ENCODE measurements at regions not wholly inside any gene's neighbourhood (a gene's known extent, or its start where the extent isn't known, plus 50 kb on each side); places are given as distances from the start of the nearest gene placed in this dataset.
A peak's percentile ranks its signal among the peaks of the same experiment; 100 is the strongest.

GRCh38 chr2:120578576-120579352, 156.9 kb upstream of the GLI2 start:
- no peaks in the 10 kb centered on the region for H3K36me3 ChIP-seq (ENCODE audit: control insufficient read depth, low read depth, low read length)
- peaks cover 9% of the 10 kb centered on the region for H3K4me1 ChIP-seq (ENCODE audit: control insufficient read depth, low read depth, low read length)
- H3K9me3 ChIP-seq (ENCODE audit: control insufficient read depth, low read depth, low read length) = no peaks in the 10 kb centered on the region
- no peak overlapping the region for H3K9ac ChIP-seq (ENCODE audit: low read length)
- H3K4me3 ChIP-seq (ENCODE audit: low read length) = no peak overlapping the region
- no peak overlapping the region for H3K27ac ChIP-seq (ENCODE audit: low read length)
- H3K27me3 ChIP-seq (ENCODE audit: control insufficient read depth, insufficient read depth, low read length) = peaks cover 79% of the 10 kb centered on the region

- Histone ChIP-seq H3K9me3 (ENCODE audit: control insufficient read depth, low read depth, low read length) (no peaks in the 10 kb centered on the region), H3K4me3 (ENCODE audit: low read length) (no peak overlapping the region), H3K27me3 (ENCODE audit: control insufficient read depth, insufficient read depth, low read length) (peaks cover 68% of the 10 kb centered on the region), H3K36me3 (ENCODE audit: control insufficient read depth, low read depth, low read length) (no peaks in the 10 kb centered on the region), H3K27ac (ENCODE audit: low read length) (no peak overlapping the region), H3K9ac (ENCODE audit: low read length) (no peak overlapping the region), H3K4me1 (ENCODE audit: control insufficient read depth, low read depth, low read length) (peaks cover 4% of the 10 kb centered on the region)
Observed at GRCh38 chr2:120579916-120580685, 155.6 kb upstream of the GLI2 start.

GRCh38 chr2:120580709-120581108, 155.0 kb upstream of the GLI2 start:
- H3K9ac ChIP-seq (ENCODE audit: low read length) = no peak overlapping the region
- H3K4me3 ChIP-seq (ENCODE audit: low read length) = no peak overlapping the region
- H3K4me1 ChIP-seq (ENCODE audit: control insufficient read depth, low read depth, low read length) = no peaks in the 10 kb centered on the region
- H3K27me3 ChIP-seq (ENCODE audit: control insufficient read depth, insufficient read depth, low read length) = peaks cover 68% of the 10 kb centered on the region
- no peaks in the 10 kb centered on the region for H3K9me3 ChIP-seq (ENCODE audit: control insufficient read depth, low read depth, low read length)
- no peaks in the 10 kb centered on the region for H3K36me3 ChIP-seq (ENCODE audit: control insufficient read depth, low read depth, low read length)
- no peak overlapping the region for H3K27ac ChIP-seq (ENCODE audit: low read length)

- H3K27me3 ChIP-seq (ENCODE audit: control insufficient read depth, insufficient read depth, low read length) = peaks cover 65% of the 10 kb centered on the region
Observed at GRCh38 chr2:120583121-120583520, 152.5 kb upstream of the GLI2 start.

GRCh38 chr2:120583851-120584570, 151.7 kb upstream of the GLI2 start:
- no peak overlapping the region for H3K27ac ChIP-seq (ENCODE audit: low read length)
- H3K9me3 ChIP-seq (ENCODE audit: control insufficient read depth, low read depth, low read length) = no peaks in the 10 kb centered on the region
- H3K27me3 ChIP-seq (ENCODE audit: control insufficient read depth, insufficient read depth, low read length) = peaks cover 65% of the 10 kb centered on the region
- H3K4me1 ChIP-seq (ENCODE audit: control insufficient read depth, low read depth, low read length) = peaks cover 11% of the 10 kb centered on the region
- H3K9ac ChIP-seq (ENCODE audit: low read length) = no peak overlapping the region
- H3K4me3 ChIP-seq (ENCODE audit: low read length) = no peak overlapping the region
- H3K36me3 ChIP-seq (ENCODE audit: control insufficient read depth, low read depth, low read length) = no peaks in the 10 kb centered on the region

More at GRCh38 chr2:120583121-120583520, 152.5 kb upstream of the GLI2 start:
- Histone ChIP-seq H3K27ac (ENCODE audit: low read length) (no peak overlapping the region), H3K9me3 (ENCODE audit: control insufficient read depth, low read depth, low read length) (no peaks in the 10 kb centered on the region), H3K4me1 (ENCODE audit: control insufficient read depth, low read depth, low read length) (peaks cover 10% of the 10 kb centered on the region), H3K9ac (ENCODE audit: low read length) (no peak overlapping the region), H3K4me3 (ENCODE audit: low read length) (no peak overlapping the region), H3K36me3 (ENCODE audit: control insufficient read depth, low read depth, low read length) (no peaks in the 10 kb centered on the region)

GRCh38 chr2:120586507-120587278, 149.0 kb upstream of the GLI2 start:
- H3K9me3 ChIP-seq (ENCODE audit: control insufficient read depth, low read depth, low read length) = no peaks in the 10 kb centered on the region
- H3K4me1 ChIP-seq (ENCODE audit: control insufficient read depth, low read depth, low read length) = peaks cover 11% of the 10 kb centered on the region
- no peaks in the 10 kb centered on the region for H3K36me3 ChIP-seq (ENCODE audit: control insufficient read depth, low read depth, low read length)
- H3K4me3 ChIP-seq (ENCODE audit: low read length) = peak overlapping the region; percentile 42
- no peak overlapping the region for H3K9ac ChIP-seq (ENCODE audit: low read length)
- H3K27me3 ChIP-seq (ENCODE audit: control insufficient read depth, insufficient read depth, low read length) = peaks cover 66% of the 10 kb centered on the region
- no peak overlapping the region for H3K27ac ChIP-seq (ENCODE audit: low read length)

- Histone ChIP-seq H3K27me3 (ENCODE audit: control insufficient read depth, insufficient read depth, low read length) (peaks cover 69% of the 10 kb centered on the region), H3K27ac (ENCODE audit: low read length) (no peak overlapping the region), H3K4me3 (ENCODE audit: low read length) (peak overlapping the region; percentile 42), H3K9me3 (ENCODE audit: control insufficient read depth, low read depth, low read length) (no peaks in the 10 kb centered on the region), H3K36me3 (ENCODE audit: control insufficient read depth, low read depth, low read length) (no peaks in the 10 kb centered on the region), H3K9ac (ENCODE audit: low read length) (no peak overlapping the region), H3K4me1 (ENCODE audit: control insufficient read depth, low read depth, low read length) (peaks cover 11% of the 10 kb centered on the region)
Observed at GRCh38 chr2:120587279-120587996, 148.2 kb upstream of the GLI2 start.

GRCh38 chr2:120587997-120588336, 147.7 kb upstream of the GLI2 start:
- Histone ChIP-seq H3K4me1 (ENCODE audit: control insufficient read depth, low read depth, low read length) (peaks cover 11% of the 10 kb centered on the region), H3K27ac (ENCODE audit: low read length) (no peak overlapping the region), H3K27me3 (ENCODE audit: control insufficient read depth, insufficient read depth, low read length) (peaks cover 69% of the 10 kb centered on the region), H3K36me3 (ENCODE audit: control insufficient read depth, low read depth, low read length) (no peaks in the 10 kb centered on the region), H3K4me3 (ENCODE audit: low read length) (peak overlapping the region; percentile 25), H3K9ac (ENCODE audit: low read length) (no peak overlapping the region), H3K9me3 (ENCODE audit: control insufficient read depth, low read depth, low read length) (no peaks in the 10 kb centered on the region)

- H3K27ac ChIP-seq (ENCODE audit: low read length) = no peak overlapping the region
Observed at GRCh38 chr2:120589771-120590608, 145.7 kb upstream of the GLI2 start.

GRCh38 chr2:120590841-120591240, 144.8 kb upstream of the GLI2 start:
- Histone ChIP-seq H3K9me3 (ENCODE audit: control insufficient read depth, low read depth, low read length) (no peaks in the 10 kb centered on the region), H3K36me3 (ENCODE audit: control insufficient read depth, low read depth, low read length) (no peaks in the 10 kb centered on the region), H3K4me1 (ENCODE audit: control insufficient read depth, low read depth, low read length) (peaks cover 19% of the 10 kb centered on the region), H3K27me3 (ENCODE audit: control insufficient read depth, insufficient read depth, low read length) (peaks cover 65% of the 10 kb centered on the region), H3K27ac (ENCODE audit: low read length) (no peak overlapping the region), H3K9ac (ENCODE audit: low read length) (no peak overlapping the region), H3K4me3 (ENCODE audit: low read length) (no peak overlapping the region)

More at GRCh38 chr2:120589771-120590608, 145.7 kb upstream of the GLI2 start:
- no peak overlapping the region for H3K9ac ChIP-seq (ENCODE audit: low read length)
- H3K4me3 ChIP-seq (ENCODE audit: low read length) = no peak overlapping the region
- peaks cover 74% of the 10 kb centered on the region for H3K27me3 ChIP-seq (ENCODE audit: control insufficient read depth, insufficient read depth, low read length)
- peaks cover 19% of the 10 kb centered on the region for H3K4me1 ChIP-seq (ENCODE audit: control insufficient read depth, low read depth, low read length)
- H3K36me3 ChIP-seq (ENCODE audit: control insufficient read depth, low read depth, low read length) = no peaks in the 10 kb centered on the region
- no peaks in the 10 kb centered on the region for H3K9me3 ChIP-seq (ENCODE audit: control insufficient read depth, low read depth, low read length)
